ENCODE measurements at regions not wholly inside any gene's neighbourhood (a gene's known extent, or its start where the extent isn't known, plus 50 kb on each side); places are given as distances from the start of the nearest gene placed in this dataset.

DNA sequence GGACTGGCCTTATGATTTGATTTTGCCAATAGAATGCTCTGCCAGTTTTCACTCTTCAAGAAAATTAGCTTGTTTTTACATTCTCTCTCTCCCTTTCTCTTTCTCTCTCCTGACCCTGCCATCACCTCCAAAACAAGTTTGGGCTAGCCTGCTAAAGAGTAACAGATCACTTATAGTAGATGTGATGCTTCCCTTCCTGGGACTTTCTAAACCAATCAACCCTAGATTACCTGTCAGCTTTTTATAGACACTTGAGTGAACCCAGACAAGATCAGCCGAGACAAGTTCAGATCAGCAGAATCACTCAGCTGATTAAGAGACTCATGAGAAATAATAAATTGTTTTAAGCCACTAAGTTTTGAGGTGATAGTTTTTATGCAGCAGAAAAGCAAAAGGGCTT lies 521.2 kb downstream of the ANKRD50 start:
- TF ChIP-seq POLR2A (IDR thresholded peaks at IDR 0.05; ENCODE audit: low read depth, low read length) (no peak), POLR2AphosphoS5 (IDR thresholded peaks at IDR 0.05; ENCODE audit: low read depth, low read length) (no peak)

Measured in GM12892 (cell line).